ENCODE measurements at regions not wholly inside any gene's neighbourhood (a gene's known extent, or its start where the extent isn't known, plus 50 kb on each side); places are given as distances from the start of the nearest gene placed in this dataset.
"Not testable (repeated sequence)": the region's sequence is repeated elsewhere in the genome, so short reads cannot be mapped to it uniquely, and the experiment has no call there.

GRCh38 chr7:37617406-37617805 is 66.2 kb upstream of the GPR141 start:
- DNase-seq (ENCODE audit: low read depth), result not testable (repeated sequence)

- DNase-seq (ENCODE audit: low read depth), result no peak
These were observed 50.5 kb upstream of the GPR141 start for GRCh38 chr7:37633048-37633447.

Measured in renal cortical epithelial cell (primary cell).